PC-3 (cell line): ENCODE measurements at regions not wholly inside any gene's neighbourhood (a gene's known extent, or its start where the extent isn't known, plus 50 kb on each side); places are given as distances from the start of the nearest gene placed in this dataset.

ENCODE experiments used
- ATAC-seq: fragments of 200-7000 bp; cut with Tn5 transposase; 2 replicates; pipeline ENCODE4 v1.9.1; 2020; ENCODE audit warnings: mild to moderate bottlenecking, moderate library complexity
- BruUV-seq: library from RNA; stranded (reverse); fragments of 400-500 nt; replicated peaks from 2 replicates; lab custom pipeline; 2021; lab: Mats Ljungman, UMichigan
- CTCF ChIA-PET: fragments of 300-600 bp; sonication (Branson Sonifier 250); formaldehyde crosslinking; loops from one replicate; lab custom pipeline; 2022; ENCODE audit warnings: antibody characterized with exemption; lab: Charles Lee
- POLR2A ChIA-PET: fragments of 300-600 bp; sonication (Branson Sonifier 250); formaldehyde crosslinking; loops from one replicate; lab custom pipeline; 2022; ENCODE audit warnings: antibody characterized with exemption; ENCODE audit not compliant: unreplicated experiment; lab: Charles Lee
- DNase-seq: peaks from one replicate; pipeline ENCODE4 v3.0.0-alpha.2; 2015
- H2AFZ ChIP-seq: fragments of 300-600 bp; sonication (generic); 2 replicates; pipeline ENCODE4 v1.6.0; 2016; ENCODE audit warnings: antibody characterized with exemption, low read length
- H3F3A ChIP-seq: fragments of 300-600 bp; sonication (generic); one replicate; pipeline ENCODE4 v1.6.0; 2017; ENCODE audit warnings: antibody characterized with exemption, low read length, control low read depth, mild to moderate bottlenecking; ENCODE audit not compliant: unreplicated experiment
- H3K27ac ChIP-seq: fragments of 300-600 bp; sonication (generic); 2 replicates; pipeline ENCODE4 v1.5.1; 2016; ENCODE audit warnings: mild to moderate bottlenecking, low read length
- H3K27me3 ChIP-seq: fragments of 300-600 bp; sonication (generic); 2 replicates; pipeline ENCODE4 v1.6.1; 2016; ENCODE audit warnings: low read length, mixed read lengths
- H3K36me3 ChIP-seq: fragments of 300-600 bp; sonication (generic); 2 replicates; pipeline ENCODE4 v1.6.1; 2016; ENCODE audit warnings: low read depth, mixed run types, low read length, mixed read lengths
- H3K4me1 ChIP-seq: fragments of 300-600 bp; sonication (generic); 2 replicates; pipeline ENCODE4 v1.5.1; 2016; ENCODE audit warnings: low read length; ENCODE audit not compliant: insufficient read depth
- H3K4me2 ChIP-seq: fragments of 300-600 bp; sonication (generic); 2 replicates; pipeline ENCODE4 v1.6.0; 2016; ENCODE audit warnings: low read length
- H3K4me3 ChIP-seq: fragments of 300-600 bp; sonication (generic); 2 replicates; pipeline ENCODE4 v1.5.1; 2016; ENCODE audit warnings: mild to moderate bottlenecking, low read length, mixed read lengths
- H3K79me2 ChIP-seq: fragments of 300-600 bp; sonication (generic); 2 replicates; pipeline ENCODE4 v1.6.1; 2017; ENCODE audit warnings: low read length, mixed read lengths
- H3K9ac ChIP-seq: fragments of 300-600 bp; sonication (generic); 2 replicates; pipeline ENCODE4 v1.6.0; 2016; ENCODE audit warnings: mild to moderate bottlenecking, low read length
- H3K9me2 ChIP-seq: fragments of 300-600 bp; sonication (generic); replicated peaks from 2 replicates; pipeline ENCODE4 v1.6.1; 2016; ENCODE audit warnings: mixed run types, low read length, mixed read lengths
- H3K9me3 ChIP-seq: fragments of 300-600 bp; sonication (generic); 2 replicates; pipeline ENCODE4 v1.6.1; 2016; ENCODE audit warnings: low read length, mixed read lengths
- H4K20me1 ChIP-seq: fragments of 300-600 bp; sonication (generic); 2 replicates; pipeline ENCODE4 v1.6.1; 2016; ENCODE audit warnings: low read length, mixed read lengths
- CTCF ChIP-seq: fragments of 300-600 bp; sonication (generic); conservative IDR thresholded peaks from 2 replicates; pipeline ENCODE4 v1.5.1; 2017; ENCODE audit warnings: antibody characterized with exemption, low read depth, mild to moderate bottlenecking, low read length
- EZH2 ChIP-seq: fragments of 300-600 bp; sonication (generic); IDR thresholded peaks from one replicate; pipeline ENCODE4 v1.6.1; 2017; ENCODE audit warnings: antibody characterized with exemption, mild to moderate bottlenecking, low read length; ENCODE audit not compliant: unreplicated experiment
- EZH2phosphoT487 ChIP-seq: fragments of 300-600 bp; sonication (generic); IDR thresholded peaks from 2 replicates; pipeline ENCODE4 v1.6.1; 2018; ENCODE audit warnings: mild to moderate bottlenecking, antibody characterized with exemption, low read length, borderline replicate concordance
- intact Hi-C: fragments of 100-400 bp; cut with micrococcal nuclease; formaldehyde crosslinking; loops from 2 replicates; pipeline ENCODE4 v1.9.0; 2023

GRCh38 chr20:33910056-33910455, 83.7 kb upstream of the RALY start:
- TF ChIP-seq EZH2phosphoT487, result no peak
- TF ChIP-seq EZH2, result no peak
- no peak overlapping the region for H3K4me3 ChIP-seq
- ATAC-seq (no peak), DNase-seq (no peak)
- H2AFZ ChIP-seq, result no peak overlapping the region
- H3K36me3 ChIP-seq, result no peaks in the 10 kb centered on the region
- no peak overlapping the region for H3K9ac ChIP-seq
- no peaks in the 10 kb centered on the region for H3K9me3 ChIP-seq
- H3K27me3 ChIP-seq, result no peaks in the 10 kb centered on the region
- H3K79me2 ChIP-seq, result no peaks in the 10 kb centered on the region
- 0 out of 2 replicates have a peak, but pooled peaks cover 2% of the 10 kb centered on the region for H3K4me1 ChIP-seq
- intact Hi-C loops, result no loop called here
- no peaks in the 10 kb centered on the region for H4K20me1 ChIP-seq
- CTCF ChIA-PET, result no interaction called here
- H3K27ac ChIP-seq, result no peak overlapping the region
- no TSS peak for BruUV-seq
- H3F3A ChIP-seq, result no peaks in the 10 kb centered on the region
- POLR2A ChIA-PET, result no interaction called here
- no peak overlapping the region for H3K4me2 ChIP-seq
- no peaks in the 10 kb centered on the region for H3K9me2 ChIP-seq

GRCh38 chr20:33910529-33911327, 83.0 kb upstream of the RALY start:
- POLR2A ChIA-PET, result no interaction called here
- intact Hi-C loops, result no loop called here
- Histone ChIP-seq H2AFZ (no peak overlapping the region), H3K4me1 (0 out of 2 replicates have a peak, but pooled peaks cover 4% of the 10 kb centered on the region), H3K4me3 (no peak overlapping the region), H3K9me3 (no peaks in the 10 kb centered on the region), H3K4me2 (no peak overlapping the region), H3K79me2 (no peaks in the 10 kb centered on the region), H3K9me2 (no peaks in the 10 kb centered on the region), H3F3A (no peaks in the 10 kb centered on the region), H3K27ac (no peak overlapping the region), H3K9ac (no peak overlapping the region), H3K27me3 (no peaks in the 10 kb centered on the region), H3K36me3 (no peaks in the 10 kb centered on the region), H4K20me1 (no peaks in the 10 kb centered on the region)
- CTCF ChIA-PET, result no interaction called here
- ATAC-seq, result no peak
- TF ChIP-seq CTCF, result no peak
- TF ChIP-seq EZH2phosphoT487, result no peak
- TF ChIP-seq EZH2, result no peak
- BruUV-seq, result no TSS peak
- no peak for DNase-seq

- intact Hi-C loops, result loop anchor here (1.0 to 5.0 kb wide), 3 partner anchors 107 to 214 kb away; no protein-coding TSS in a partner anchor
- H3K36me3 ChIP-seq, result no peaks in the 10 kb centered on the region
- ATAC-seq (peak; percentile 99), DNase-seq (peak; percentile 84)
- ChIA-PET POLR2A (no interaction called here), CTCF (interaction anchor here (0.5 to 0.8 kb wide), 3 partner anchors 45 to 136 kb away, joined by 3 to 5 read pairs (median 3); partner anchors contain the start of gene RALY)
- H4K20me1 ChIP-seq, result no peaks in the 10 kb centered on the region
- TF ChIP-seq EZH2 (no peak), CTCF (peak; percentile 50)
- H3K9me3 ChIP-seq, result no peaks in the 10 kb centered on the region
- H3K4me1 ChIP-seq, result 0 out of 2 replicates have a peak, but pooled peaks cover 4% of the 10 kb centered on the region
- no peak overlapping the region for H3K27ac ChIP-seq
- H3K9me2 ChIP-seq, result no peaks in the 10 kb centered on the region
- H3K4me3 ChIP-seq, result no peak overlapping the region
- no peaks in the 10 kb centered on the region for H3K27me3 ChIP-seq
- no peaks in the 10 kb centered on the region for H3F3A ChIP-seq
- no peak overlapping the region for H3K4me2 ChIP-seq
- H2AFZ ChIP-seq, result no peak overlapping the region
- no peak overlapping the region for H3K9ac ChIP-seq
- H3K79me2 ChIP-seq, result no peaks in the 10 kb centered on the region
- no TSS peak for BruUV-seq
Measured at GRCh38 chr20:33914919-33915318, 78.8 kb upstream of the RALY start.
